Panc1 (cell line): ENCODE measurements at regions not wholly inside any gene's neighbourhood (a gene's known extent, or its start where the extent isn't known, plus 50 kb on each side); places are given as distances from the start of the nearest gene placed in this dataset.

Experiments used
- ATAC-seq: fragments of 200-7000 bp; cut with Tn5 transposase; 2 replicates; pipeline ENCODE4 v1.9.1; 2020; ENCODE audit warnings: mild to moderate bottlenecking, moderate library complexity
- BruUV-seq: library from RNA; stranded (reverse); fragments of 400-500 nt; replicated peaks from 2 replicates; lab custom pipeline; 2021; lab: Mats Ljungman, UMichigan
- CTCF ChIA-PET: fragments of 300-600 bp; sonication (Branson Sonifier 250); formaldehyde crosslinking; loops from one replicate; lab custom pipeline; 2022; ENCODE audit warnings: antibody characterized with exemption; lab: Charles Lee
- POLR2A ChIA-PET: fragments of 300-600 bp; sonication (Branson Sonifier 250); formaldehyde crosslinking; loops from one replicate; lab custom pipeline; 2022; ENCODE audit warnings: antibody characterized with exemption; lab: Charles Lee
- DNase-seq: peaks from one replicate; pipeline ENCODE4 v3.0.0-alpha.2; 2010; ENCODE audit warnings: low read depth, low spot score
- H3K27ac ChIP-seq: 2 replicates; pipeline ENCODE4 v1.5.1; 2011; ENCODE audit warnings: mild to moderate bottlenecking, low read length, inconsistent platforms
- H3K27me3 ChIP-seq: fragments of 200-500 bp; sonication (Bioruptor generic); 2 replicates; pipeline ENCODE4 v1.6.0; 2014; ENCODE audit warnings: low read length, inconsistent platforms; ENCODE audit not compliant: control insufficient read depth, insufficient read depth
- H3K36me3 ChIP-seq: fragments of 200-500 bp; sonication (Bioruptor generic); 2 replicates; pipeline ENCODE4 v1.5.1; 2014; ENCODE audit warnings: inconsistent platforms, mild to moderate bottlenecking, low read length, moderate library complexity; ENCODE audit not compliant: control insufficient read depth, insufficient read depth
- H3K4me1 ChIP-seq: 2 replicates; pipeline ENCODE4 v1.5.1; 2011; ENCODE audit warnings: inconsistent platforms, mild to moderate bottlenecking, low read length, moderate library complexity; ENCODE audit not compliant: control insufficient read depth, insufficient read depth
- H3K4me3 ChIP-seq, 2 experiments: 2 replicates each; pipeline ENCODE4 v1.5.1; 2011 to 2012; ENCODE audit warnings: low read depth in 2 of 2, low read length in 2 of 2, mild to moderate bottlenecking in 2 of 2, inconsistent platforms in 1 of 2, moderate library complexity in 1 of 2
- H3K9me3 ChIP-seq: fragments of 200-500 bp; sonication (Bioruptor generic); 2 replicates; pipeline ENCODE4 v1.5.1; 2014; ENCODE audit warnings: low read depth, mild to moderate bottlenecking, inconsistent platforms, low read length, moderate library complexity; ENCODE audit not compliant: control insufficient read depth, insufficient read depth
- POLR2AphosphoS5 ChIP-seq: IDR thresholded peaks from 2 replicates; pipeline ENCODE4 v1.6.1; 2012; ENCODE audit warnings: mild to moderate bottlenecking, low read depth, low read length, moderate library complexity
- SIN3A ChIP-seq: IDR thresholded peaks from 2 replicates; pipeline ENCODE4 v1.6.1; 2012; ENCODE audit warnings: low read depth, mild to moderate bottlenecking, low read length, moderate library complexity, borderline replicate concordance; ENCODE audit not compliant: insufficient read depth
- TCF7L2 ChIP-seq: IDR thresholded peaks from 2 replicates; pipeline ENCODE4 v1.6.1; 2011; ENCODE audit warnings: mild to moderate bottlenecking, low read depth, low read length, inconsistent platforms
- in situ Hi-C: cut with HindIII; loops from 2 replicates; pipeline ENCODE4 v1.10.0; 2016; ENCODE audit warnings: low sequenced_read_pairs, low pct_unique_long_range_greater_than_20kb
- intact Hi-C: fragments of 100-400 bp; cut with micrococcal nuclease; formaldehyde crosslinking; loops from one replicate; pipeline ENCODE4 v1.10.0; 2022; ENCODE audit not compliant: unreplicated experiment
- TF ChIP-seq, protein P1 (sequence below): fragments of 450-650 bp; IDR thresholded peaks from 2 replicates; pipeline ENCODE4 v1.5.1; 2017; ENCODE audit warnings: mild to moderate bottlenecking
- TF ChIP-seq, protein P2 (sequence below), 2 experiments: IDR thresholded peaks; 2 replicates each; pipeline ENCODE4 v1.6.1; 2011 to 2012; ENCODE audit warnings: low read depth in 2 of 2, control low read depth in 1 of 2, low read length in 1 of 2, mild to moderate bottlenecking in 1 of 2, moderate library complexity in 1 of 2; ENCODE audit not compliant: insufficient read depth in 1 of 2

DNA sequence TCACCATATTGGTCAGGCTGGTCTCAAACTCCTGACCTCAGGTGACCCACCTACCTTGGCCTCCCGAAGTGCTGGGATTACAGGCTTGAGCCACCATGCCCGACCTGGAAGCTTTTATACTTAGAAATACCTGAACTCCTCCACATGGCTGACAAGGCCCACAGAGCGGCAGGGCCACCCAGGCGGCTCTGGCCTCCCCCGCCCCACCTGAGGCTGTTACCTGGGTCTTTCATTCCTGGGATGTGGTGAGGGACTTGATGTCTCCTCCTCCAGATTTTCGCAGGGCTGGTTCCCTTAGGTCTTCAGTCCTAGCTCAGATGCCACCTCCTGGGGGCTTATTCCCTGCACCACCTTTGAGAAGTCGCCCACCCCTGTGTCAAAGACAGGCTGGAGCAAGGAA is 152.1 kb downstream of the LY86 start:
- CTCF ChIA-PET: no interaction called here
- Histone ChIP-seq H3K27ac (no peak overlapping the region), H3K36me3 (no peaks in the 10 kb centered on the region), H3K4me1 (no peaks in the 10 kb centered on the region), H3K27me3 (no peaks in the 10 kb centered on the region), H3K9me3 (no peaks in the 10 kb centered on the region), H3K4me3 (no peak overlapping the region)
- no peak for ATAC-seq
- POLR2A ChIA-PET: no interaction called here
- intact Hi-C loops: no loop called here
- BruUV-seq: no TSS peak
- TF ChIP-seq, protein P1, sequence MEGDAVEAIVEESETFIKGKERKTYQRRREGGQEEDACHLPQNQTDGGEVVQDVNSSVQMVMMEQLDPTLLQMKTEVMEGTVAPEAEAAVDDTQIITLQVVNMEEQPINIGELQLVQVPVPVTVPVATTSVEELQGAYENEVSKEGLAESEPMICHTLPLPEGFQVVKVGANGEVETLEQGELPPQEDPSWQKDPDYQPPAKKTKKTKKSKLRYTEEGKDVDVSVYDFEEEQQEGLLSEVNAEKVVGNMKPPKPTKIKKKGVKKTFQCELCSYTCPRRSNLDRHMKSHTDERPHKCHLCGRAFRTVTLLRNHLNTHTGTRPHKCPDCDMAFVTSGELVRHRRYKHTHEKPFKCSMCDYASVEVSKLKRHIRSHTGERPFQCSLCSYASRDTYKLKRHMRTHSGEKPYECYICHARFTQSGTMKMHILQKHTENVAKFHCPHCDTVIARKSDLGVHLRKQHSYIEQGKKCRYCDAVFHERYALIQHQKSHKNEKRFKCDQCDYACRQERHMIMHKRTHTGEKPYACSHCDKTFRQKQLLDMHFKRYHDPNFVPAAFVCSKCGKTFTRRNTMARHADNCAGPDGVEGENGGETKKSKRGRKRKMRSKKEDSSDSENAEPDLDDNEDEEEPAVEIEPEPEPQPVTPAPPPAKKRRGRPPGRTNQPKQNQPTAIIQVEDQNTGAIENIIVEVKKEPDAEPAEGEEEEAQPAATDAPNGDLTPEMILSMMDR: no peak
- TF ChIP-seq POLR2AphosphoS5 (no peak), SIN3A (no peak), TCF7L2 (no peak)
- TF ChIP-seq, protein P2, sequence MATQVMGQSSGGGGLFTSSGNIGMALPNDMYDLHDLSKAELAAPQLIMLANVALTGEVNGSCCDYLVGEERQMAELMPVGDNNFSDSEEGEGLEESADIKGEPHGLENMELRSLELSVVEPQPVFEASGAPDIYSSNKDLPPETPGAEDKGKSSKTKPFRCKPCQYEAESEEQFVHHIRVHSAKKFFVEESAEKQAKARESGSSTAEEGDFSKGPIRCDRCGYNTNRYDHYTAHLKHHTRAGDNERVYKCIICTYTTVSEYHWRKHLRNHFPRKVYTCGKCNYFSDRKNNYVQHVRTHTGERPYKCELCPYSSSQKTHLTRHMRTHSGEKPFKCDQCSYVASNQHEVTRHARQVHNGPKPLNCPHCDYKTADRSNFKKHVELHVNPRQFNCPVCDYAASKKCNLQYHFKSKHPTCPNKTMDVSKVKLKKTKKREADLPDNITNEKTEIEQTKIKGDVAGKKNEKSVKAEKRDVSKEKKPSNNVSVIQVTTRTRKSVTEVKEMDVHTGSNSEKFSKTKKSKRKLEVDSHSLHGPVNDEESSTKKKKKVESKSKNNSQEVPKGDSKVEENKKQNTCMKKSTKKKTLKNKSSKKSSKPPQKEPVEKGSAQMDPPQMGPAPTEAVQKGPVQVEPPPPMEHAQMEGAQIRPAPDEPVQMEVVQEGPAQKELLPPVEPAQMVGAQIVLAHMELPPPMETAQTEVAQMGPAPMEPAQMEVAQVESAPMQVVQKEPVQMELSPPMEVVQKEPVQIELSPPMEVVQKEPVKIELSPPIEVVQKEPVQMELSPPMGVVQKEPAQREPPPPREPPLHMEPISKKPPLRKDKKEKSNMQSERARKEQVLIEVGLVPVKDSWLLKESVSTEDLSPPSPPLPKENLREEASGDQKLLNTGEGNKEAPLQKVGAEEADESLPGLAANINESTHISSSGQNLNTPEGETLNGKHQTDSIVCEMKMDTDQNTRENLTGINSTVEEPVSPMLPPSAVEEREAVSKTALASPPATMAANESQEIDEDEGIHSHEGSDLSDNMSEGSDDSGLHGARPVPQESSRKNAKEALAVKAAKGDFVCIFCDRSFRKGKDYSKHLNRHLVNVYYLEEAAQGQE (IDR thresholded peaks at IDR 0.05; ENCODE audit: insufficient read depth in 1 of 2, low read depth in 2 of 2, low read length in 1 of 2): no peak
- in situ Hi-C loops: no loop called here
- no peak for DNase-seq

DNA sequence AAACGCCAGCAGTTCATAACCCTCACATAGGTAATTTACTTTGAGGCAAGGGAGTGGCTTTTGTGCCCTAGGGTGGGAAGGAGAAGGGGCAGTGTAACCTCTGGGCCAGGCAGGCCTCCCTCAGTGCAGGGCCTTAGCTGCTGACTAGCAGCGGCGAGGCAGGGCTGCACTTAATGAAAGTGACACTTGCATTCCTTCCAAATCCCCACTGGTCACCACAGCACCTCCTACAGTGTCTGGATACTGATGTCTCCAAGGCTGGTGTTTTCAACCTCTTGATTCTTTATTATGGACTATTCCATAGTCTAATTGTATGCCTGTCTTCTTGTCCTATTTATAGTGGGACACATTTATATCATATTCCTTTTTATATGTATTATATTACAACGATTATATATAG is 152.7 kb downstream of the LY86 start:
- ChIA-PET CTCF (no interaction called here), POLR2A (no interaction called here)
- no TSS peak for BruUV-seq
- Histone ChIP-seq H3K27ac (no peak overlapping the region), H3K36me3 (no peaks in the 10 kb centered on the region), H3K4me3 (no peak overlapping the region), H3K4me1 (no peaks in the 10 kb centered on the region), H3K27me3 (no peaks in the 10 kb centered on the region), H3K9me3 (no peaks in the 10 kb centered on the region)
- no peak for DNase-seq
- in situ Hi-C loops (no loop called here), intact Hi-C loops (no loop called here)
- ATAC-seq: no peak
- TF ChIP-seq, protein P2 (IDR thresholded peaks at IDR 0.05; ENCODE audit: insufficient read depth in 1 of 2, low read depth in 2 of 2, low read length in 1 of 2): no peak
- TF ChIP-seq, protein P1: no peak
- TF ChIP-seq POLR2AphosphoS5: no peak
- no peak for TF ChIP-seq TCF7L2
- no peak for TF ChIP-seq SIN3A
